Islet of Langerhans (tissue), 1 donor: ENCODE measurements at regions not wholly inside any gene's neighbourhood (a gene's known extent, or its start where the extent isn't known, plus 50 kb on each side); places are given as distances from the start of the nearest gene placed in this dataset.

Experiments
- FAIRE-seq: peaks from one replicate; lab custom pipeline; 2011; peaks lifted over from hg19 to GRCh38; lab: Jason Lieb, UNC

DNA sequence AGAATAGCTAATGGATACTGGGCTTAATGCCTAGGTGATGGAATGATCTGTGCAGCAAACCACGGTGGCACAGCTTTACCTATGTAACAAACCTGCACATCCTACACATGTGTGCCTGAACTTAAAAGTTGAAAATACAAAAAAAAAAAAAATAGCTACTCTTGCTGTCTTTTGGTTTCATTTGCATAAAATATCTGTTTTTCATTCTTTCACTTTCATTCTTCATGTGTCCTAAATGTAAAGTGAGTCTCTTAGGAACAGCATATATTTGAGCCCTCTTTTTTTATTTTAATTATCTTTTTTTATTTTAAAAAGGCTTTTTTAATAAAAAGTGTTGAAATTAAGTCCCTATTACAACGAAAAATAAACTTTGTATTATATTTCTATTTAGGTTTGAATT lies 836.1 kb upstream of the KCND2 start:
- FAIRE-seq: no peak

DNA sequence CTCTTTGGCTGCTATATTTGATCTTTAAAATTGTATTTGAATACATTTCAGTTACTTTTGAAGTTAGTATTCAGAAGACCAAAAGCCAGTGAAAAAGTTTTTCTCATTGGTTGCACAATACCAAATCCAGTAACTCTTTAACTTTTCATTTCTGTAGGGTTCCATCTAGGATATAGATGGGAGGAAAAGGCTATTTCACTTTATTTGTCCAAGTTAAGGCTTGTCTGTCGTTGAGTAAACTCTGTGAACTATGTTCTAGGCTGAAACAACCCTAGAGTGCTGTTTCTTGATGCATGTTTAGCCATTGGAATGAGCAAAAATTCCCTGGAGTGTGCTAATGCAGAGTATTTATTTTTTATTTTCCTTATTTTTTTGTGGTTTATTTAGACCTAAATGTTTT lies 834.7 kb upstream of the KCND2 start:
- FAIRE-seq: no peak

DNA sequence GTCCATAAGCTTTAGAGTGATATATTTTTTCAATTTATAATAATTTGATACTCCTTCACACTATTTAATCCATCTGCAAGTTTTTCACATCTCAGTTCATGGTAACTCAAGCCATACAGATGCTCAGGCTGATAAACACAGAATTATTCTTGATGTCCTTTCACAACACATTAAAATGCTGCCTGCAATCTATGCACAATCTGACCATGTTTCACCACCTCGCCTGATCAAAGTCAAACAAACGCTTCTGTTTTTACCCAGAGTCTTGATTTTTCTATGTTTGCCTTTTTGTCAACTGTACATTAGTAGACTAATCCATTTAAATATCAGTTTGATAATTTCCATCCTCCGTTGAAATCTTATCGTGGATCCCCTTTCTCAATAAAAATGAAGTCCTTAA lies 833.8 kb upstream of the KCND2 start:
- no peak for FAIRE-seq

DNA sequence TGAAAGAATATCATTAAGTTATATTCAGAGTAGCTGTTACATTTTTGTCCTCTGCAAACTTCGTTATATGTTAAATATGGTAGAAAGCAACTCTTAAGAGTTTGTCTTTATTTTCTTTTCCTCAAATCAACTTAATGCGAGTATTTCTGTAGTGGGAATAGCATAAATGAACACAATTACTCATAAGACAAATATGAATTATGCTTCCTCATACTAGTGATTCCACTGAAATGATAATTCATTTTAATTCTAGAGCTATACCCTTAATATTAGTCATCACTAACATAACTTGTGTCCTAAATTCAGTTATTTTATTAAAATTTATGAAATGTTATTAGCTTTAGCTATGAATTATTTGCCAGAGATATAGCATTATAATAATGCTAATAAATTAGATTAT lies 820.6 kb upstream of the KCND2 start:
- FAIRE-seq: no peak

DNA sequence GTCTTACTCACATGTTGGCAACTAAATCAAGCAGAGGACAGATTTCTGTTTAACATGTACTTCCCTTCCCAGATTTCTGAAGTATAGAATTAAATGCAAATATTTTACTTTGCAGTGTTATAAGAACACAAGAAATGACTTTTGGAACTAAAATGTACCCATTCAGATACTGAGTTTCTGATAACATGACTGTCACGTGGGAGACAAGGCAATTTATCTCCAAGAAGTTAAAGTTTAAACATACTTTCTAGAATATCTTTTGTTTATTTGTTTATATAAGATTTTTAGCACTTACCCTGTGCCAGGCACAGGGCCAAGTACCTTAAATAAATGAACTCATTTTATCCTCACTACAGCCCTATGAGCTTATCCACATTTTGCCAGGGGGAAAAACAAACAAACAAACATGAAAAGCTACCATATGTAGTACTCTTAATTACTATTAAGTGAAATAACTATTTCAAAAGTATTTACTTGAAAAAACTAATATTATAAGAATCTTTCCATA lies 807.1 kb upstream of the KCND2 start:
- FAIRE-seq: no peak

DNA sequence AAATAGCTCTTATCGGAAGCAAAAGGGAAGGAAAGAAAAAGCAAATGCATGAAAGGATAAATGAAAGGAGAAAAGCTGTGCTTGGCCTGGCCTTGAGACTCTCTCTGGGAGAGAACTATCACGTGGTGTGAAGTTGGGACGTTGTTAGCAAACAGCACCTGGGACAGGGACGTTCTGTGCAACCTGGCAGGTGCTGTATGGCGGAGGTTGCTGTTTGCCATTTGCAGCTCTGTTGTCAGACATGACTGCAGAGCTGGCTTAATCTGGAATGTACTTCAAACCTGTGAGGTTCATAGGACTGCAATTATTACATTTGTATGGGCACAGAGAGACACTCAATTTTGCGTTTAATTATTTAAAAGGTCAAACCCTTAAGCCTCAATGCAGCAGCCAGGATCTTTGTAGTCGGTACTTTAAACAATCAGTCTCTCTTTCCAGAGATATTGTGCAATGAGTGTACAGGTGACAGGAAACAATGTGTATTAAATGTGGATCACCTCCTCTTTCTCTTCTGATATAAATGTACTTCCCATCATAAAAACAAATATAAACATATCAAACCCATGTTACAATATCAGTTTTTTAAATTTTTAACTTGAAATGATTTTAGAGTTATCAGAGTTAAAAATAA lies 800.5 kb upstream of the KCND2 start:
- no peak for FAIRE-seq

DNA sequence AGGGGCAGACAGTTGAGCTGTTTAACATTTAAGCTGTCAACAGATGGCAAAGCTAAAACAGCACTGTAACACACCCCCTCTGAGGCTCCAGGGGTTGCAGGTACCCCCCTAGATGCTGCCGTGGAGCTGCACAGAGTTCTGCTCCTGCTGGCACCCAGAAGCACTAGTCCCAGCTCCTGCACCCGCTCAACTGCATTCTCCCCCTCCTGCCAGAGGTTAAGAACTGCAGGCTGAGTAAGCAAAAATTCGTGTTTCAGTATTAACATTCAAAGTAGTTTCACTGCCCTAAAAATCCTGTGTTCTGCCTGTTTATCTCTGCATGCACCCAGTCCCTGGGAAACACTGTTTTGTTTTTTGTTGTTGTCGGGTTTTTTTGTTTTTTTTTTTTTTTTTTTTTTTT lies 790.8 kb upstream of the KCND2 start:
- no peak for FAIRE-seq

DNA sequence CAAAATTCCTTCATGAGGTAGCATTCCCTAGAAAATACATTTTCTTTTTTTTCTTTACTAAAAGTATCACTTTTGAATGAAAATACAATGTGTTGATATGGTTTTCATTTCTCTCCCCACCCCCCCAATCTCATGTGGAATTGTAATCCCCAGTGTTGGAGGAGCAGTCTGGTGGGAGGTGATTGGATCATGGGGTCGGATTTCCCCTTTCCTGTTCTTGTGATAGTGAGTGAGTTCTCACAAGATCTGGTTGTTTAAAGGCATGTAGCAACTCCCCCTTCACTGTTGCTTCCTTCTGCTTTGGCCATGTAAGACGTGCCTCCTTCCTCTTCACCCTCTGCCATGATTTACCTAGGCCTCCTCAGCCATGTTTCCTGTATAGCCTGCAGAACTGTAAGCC lies 790.3 kb upstream of the KCND2 start:
- FAIRE-seq: no peak

DNA sequence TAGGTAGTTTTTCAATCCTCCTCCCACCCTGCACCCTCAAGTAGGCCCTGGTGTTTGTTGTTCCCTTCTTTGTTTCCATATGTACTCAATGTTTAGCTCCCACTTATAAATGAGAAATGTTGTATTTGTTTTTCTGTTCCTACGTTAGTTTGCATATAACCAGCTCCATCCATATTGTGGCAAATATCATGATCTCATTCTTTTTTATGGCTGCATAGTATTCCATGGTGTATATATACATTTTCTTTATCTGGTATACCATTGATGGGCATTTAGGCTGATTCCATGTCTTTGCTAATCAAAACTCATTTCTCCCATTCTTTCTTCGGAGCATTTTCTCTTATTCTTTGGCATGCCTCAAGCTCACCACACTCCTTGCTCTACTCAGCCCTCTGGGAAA lies 789.6 kb upstream of the KCND2 start:
- no peak for FAIRE-seq

DNA sequence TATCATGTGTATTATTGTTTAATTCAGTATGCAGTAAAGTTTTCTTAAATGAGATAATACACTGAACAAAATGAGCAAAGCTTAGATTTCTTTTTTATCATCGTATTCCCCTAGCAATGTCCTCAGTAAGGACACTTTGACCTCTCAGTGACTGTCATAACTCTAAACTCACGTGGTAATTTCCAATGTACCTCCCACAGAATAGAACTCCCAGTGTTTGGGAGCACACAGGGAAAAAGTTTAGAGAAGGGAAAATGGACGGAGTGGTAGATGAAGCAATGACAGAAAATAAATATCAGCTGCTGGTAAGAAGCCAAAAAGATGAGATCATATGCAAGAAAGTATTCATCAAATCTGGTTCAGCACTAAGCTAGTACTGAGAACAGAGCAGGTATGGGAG lies 758.6 kb upstream of the KCND2 start:
- FAIRE-seq: no peak

DNA sequence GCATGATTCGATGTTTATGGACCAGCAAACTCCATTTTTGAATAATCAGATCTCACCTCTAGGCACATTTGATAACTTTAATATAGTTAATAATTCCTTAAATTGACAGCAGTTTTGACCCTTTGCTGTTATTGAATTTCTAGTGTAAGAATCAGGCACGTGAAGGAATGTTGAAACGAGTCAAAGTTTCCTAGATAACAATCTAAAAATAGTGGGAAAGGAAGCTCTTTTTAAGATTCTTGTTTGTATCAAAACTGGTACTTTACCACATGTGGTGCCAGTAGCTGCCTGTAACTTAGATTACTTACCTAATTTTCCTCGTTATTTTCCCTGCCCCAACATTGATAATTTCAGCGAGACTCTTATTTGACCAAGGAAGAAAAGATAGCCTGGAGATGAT lies 757.8 kb upstream of the KCND2 start:
- no peak for FAIRE-seq

DNA sequence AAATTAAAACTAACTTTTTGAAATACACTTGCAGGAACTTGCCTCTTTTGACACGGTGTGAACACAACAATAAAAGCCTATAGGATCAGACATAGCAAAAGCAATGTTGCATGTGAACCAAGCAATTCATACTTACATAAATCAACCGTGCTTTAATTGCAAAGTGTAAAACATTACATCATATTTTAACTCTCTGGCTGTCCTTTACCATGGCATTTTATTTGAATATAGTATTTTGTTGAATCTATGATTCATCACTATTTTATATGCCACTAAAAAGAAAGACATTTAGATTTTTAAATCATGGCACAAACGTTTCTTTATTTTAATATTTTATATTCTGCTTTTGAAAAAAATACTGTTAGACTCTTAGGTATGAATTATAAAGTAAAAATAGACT lies 757.0 kb upstream of the KCND2 start:
- no peak for FAIRE-seq

DNA sequence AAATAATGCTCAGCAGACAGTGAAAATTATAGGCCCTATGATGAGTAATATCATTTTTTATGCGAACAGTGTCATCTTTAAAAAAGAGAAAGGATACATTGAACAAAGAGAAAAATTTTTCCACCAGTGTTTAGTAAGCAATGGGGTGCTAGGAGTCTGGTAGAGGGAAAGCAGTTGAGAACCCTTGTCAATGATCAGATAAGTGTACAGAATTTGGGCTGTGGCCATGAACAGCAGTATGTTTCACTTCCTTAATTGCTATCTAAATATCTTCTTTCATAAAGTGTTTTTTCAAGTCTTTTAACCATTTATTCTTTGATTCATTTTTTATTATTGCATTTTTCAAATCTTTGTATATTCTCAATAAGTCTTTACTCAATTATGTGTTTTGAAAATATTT lies 750.7 kb upstream of the KCND2 start:
- no peak for FAIRE-seq

DNA sequence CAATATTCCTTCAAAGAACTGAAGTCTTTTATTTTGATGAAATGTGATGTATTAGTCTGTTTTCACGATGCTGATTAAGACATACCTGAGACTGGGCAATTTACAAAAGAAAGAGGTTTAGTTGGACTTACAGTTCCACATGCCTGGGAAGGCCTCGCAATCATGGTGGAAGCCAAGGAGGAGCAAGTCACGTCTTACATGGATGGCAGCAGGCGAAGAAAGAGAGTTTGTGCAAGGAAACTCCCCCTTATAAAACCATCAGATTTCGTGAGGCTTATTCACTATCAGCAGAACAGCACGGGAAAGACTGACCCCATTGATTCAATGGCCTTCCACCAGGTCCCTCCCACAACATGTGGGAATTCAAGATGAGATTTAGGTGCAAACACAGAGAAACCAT lies 750.3 kb upstream of the KCND2 start:
- no peak for FAIRE-seq

DNA sequence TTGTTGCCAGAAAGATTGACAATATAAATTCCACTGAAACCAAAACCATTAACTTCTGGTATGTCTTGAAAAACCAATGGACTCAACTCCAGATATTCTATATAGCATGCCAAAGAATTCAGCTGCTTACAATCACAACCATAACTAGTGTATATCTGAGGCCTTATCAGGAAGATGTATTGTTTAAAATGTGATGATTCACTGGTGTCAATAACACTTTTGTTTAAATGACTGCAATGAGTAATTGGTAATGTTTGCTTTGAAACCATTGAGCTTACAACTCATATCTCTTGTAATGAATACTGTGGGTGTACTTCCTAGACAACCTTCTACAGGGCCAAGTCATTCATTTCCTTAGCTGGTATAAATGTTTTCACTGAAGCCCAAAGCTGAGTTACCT lies 727.9 kb upstream of the KCND2 start:
- no peak for FAIRE-seq

DNA sequence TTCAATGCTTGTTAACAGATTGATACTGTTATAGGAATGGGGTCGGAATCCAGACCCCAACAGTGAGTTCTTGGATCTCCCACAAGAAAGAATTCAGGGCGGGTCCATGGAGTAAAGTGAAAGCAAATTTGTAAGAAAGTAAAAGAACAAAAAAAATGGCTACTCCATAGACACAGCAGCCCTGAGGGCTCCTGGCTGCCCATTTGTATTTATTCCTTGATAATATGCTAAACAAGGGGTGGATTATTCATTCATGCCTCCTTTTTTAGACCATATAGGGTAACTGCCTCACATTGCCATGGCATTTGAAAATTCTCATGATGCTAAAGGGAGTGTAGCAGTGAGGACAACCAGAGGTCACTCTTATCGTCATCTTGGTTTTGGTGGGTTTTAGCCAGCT lies 717.2 kb upstream of the KCND2 start:
- no peak for FAIRE-seq

DNA sequence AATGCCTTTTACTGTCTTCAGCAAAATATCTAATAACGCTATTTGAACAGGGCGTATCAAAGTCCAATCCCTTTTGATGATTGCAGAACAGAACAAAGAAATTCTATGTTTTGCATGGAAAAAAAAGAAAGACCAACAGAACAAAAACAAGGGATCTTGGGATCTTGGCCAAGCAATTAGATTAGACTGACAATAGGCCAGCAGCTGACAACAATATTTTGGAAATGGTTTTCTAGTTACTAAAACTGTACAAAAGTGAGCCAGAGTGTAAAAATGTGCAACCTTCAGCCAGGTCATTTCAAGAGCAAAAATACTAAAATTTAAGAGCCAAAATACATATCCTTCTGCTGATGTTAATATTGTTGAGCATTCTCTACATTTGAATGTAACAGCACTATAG lies 716.5 kb upstream of the KCND2 start:
- no peak for FAIRE-seq

DNA sequence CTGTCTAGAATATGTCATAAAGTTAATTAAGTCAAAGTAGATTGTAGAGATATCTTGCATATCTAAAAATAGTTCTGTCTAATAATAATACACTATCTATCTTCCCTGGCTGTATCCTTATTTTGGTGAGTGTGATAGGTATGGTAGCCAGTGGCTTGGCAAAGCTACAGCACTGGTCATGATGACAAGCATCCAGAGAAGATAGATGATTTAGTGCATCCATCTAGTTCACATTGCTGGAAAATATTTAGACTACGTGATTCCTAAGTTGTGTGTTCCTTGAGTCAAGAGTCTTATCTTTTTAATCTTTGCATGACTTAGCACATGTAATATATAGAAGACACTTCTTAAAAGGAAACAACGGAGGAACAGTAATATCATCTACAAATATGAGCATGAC lies 711.2 kb upstream of the KCND2 start:
- no peak for FAIRE-seq

DNA sequence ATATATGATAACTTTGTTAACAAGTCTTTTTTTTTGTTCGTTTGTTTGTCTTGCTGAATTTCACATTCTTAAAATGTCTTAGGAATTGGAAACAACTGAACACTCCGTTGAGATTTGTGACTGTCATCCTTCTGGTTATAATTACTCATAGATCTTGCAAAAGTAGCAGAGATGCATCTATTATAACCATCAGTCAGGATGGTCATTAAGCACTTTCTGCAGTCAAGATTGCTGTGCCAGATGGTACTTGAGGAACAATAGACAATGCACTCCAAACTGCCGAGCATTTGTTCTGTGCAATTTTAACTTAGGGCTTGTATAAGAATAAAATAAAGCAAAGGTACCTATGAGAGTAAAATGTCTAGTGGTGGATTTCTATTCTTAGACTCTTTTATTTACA lies 710.1 kb upstream of the KCND2 start:
- FAIRE-seq: no peak

DNA sequence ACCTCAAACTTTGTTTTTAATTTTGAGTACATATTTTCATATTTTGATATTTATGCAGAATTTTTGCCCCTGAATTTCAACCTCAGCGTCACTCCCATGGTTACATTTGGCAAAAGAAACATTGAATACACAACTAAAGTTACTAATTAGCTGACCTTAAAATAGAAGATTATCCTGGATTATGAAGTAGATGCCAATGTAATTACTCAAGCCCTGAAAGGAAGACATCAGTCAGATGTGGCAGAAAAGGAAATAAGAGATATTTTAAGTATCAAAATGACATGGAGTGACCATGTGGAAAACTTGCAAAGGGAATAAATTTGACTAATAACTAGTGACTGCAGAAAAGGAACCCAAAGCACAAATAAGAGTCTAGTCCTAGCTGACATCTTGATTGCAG lies 701.3 kb upstream of the KCND2 start:
- FAIRE-seq: no peak

DNA sequence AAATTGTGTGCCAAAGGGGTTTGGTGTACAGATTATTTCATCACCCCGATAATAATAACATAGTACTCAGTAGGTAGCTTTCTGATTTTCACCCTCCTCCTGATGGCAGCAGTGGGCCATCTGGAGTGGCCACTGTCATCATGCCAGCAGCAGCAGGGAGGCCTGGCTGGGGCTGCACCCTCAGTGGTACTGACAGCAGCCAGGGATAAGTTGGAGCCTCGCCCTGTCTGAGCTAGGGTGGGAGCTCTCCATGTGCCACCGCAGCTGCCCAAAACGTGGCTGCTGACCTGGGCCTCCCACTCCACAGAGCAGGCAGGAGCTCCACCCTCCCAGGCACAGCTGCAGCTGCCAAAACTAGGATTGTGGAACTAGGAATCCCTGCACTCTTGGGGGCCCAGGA lies 700.8 kb upstream of the KCND2 start:
- no peak for FAIRE-seq

DNA sequence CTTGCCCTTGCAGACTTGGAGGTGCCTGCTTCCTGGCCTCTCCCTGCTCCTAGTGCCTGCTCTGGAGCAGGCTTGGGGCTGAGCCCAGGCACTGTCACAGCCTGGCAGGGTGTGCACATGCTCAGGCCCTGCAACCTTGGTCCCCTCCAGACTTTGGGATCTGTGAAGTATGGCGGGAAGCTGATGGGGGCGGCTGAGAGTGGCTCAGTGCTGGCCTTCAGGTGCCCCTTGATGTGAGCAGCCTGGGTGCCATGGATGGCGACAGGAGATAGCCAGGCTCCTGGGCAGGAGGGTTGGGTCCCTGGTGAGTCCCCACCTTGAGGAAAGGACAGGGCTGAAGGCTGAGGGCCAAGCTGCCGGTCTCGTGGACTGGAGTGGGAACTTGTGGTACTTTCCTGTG lies 700.4 kb upstream of the KCND2 start:
- FAIRE-seq: no peak

DNA sequence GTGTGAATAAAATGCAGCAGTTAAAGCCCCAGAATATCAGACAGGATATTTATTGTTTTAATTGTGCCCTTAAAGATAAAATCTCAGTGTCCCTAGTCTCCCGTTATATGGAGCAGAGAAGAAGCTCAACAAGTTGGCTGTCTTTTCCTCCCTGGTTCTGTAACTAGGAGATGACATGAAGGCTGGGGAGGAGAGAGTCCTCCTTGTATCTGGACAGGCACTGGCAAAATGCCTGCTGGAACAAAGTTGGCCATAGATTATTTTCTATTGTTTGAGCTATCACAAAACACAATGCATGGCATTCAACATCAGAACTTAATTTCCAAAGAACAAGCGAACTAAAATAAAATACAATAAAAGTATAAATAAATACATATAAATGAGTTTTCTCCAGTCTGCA lies 694.9 kb upstream of the KCND2 start:
- no peak for FAIRE-seq

DNA sequence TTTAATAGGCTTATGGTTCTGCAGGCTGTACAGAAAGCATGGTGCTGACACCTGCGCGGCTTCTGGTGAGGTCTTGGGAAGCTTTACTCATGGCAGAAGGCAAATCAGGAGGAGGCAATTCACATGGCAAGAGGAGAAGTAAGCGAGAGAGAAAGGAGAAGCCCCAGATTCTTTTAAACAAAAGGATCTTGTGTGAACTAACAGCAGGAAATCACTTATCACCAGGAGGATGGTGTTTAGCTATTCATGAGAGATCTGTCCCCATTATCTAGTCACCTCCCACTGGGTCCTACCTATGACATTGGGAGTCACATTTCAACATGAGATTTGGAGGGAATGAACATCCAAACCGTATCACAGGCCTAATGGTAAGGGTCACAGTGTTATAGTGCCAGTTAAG lies 678.0 kb upstream of the KCND2 start:
- FAIRE-seq: no peak

DNA sequence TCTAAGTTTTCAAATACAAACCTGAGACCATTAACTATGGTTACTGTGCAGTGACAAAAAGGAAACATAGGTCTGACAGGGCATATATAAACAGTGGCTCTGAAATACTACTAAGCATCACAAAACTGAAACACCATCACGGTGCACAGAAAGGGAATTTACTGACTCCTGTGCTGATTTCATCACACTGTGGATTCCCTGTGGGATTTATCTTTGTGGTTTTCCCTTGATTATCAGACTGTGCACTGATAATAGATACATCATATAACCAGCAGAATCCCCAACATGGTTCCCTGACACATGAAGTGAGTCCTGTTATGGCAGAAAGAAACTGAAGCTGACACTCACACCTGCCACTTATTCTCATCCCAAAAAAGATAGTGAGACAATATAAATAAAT lies 676.3 kb upstream of the KCND2 start:
- no peak for FAIRE-seq
